Glutamatergic neuron (in vitro differentiated cells): ENCODE measurements at regions not wholly inside any gene's neighbourhood (a gene's known extent, or its start where the extent isn't known, plus 50 kb on each side); places are given as distances from the start of the nearest gene placed in this dataset.

Source experiments
- DNase-seq: peaks from one replicate; pipeline ENCODE4 v3.0.0; 2022
- H3K27ac Mint-ChIP-seq: one replicate; pipeline ENCODE4 v1.8.0; 2020; ENCODE audit warnings: mild to moderate bottlenecking, mixed read lengths, inconsistent platforms; ENCODE audit not compliant: unreplicated experiment
- H3K27me3 Mint-ChIP-seq: one replicate; pipeline ENCODE4 v1.8.0; 2020; ENCODE audit warnings: mild to moderate bottlenecking, moderate library complexity, mixed read lengths, inconsistent platforms; ENCODE audit not compliant: unreplicated experiment
- H3K36me3 Mint-ChIP-seq: one replicate; pipeline ENCODE4 v1.8.0; 2020; ENCODE audit warnings: mild to moderate bottlenecking, mixed read lengths, inconsistent platforms; ENCODE audit not compliant: unreplicated experiment
- H3K4me1 Mint-ChIP-seq: one replicate; pipeline ENCODE4 v1.8.0; 2020; ENCODE audit warnings: mild to moderate bottlenecking, low read depth, mixed read lengths, inconsistent platforms; ENCODE audit not compliant: unreplicated experiment
- H3K4me3 Mint-ChIP-seq: one replicate; pipeline ENCODE4 v1.8.0; 2020; ENCODE audit warnings: mild to moderate bottlenecking, mixed read lengths, inconsistent platforms; ENCODE audit not compliant: unreplicated experiment
- H3K9me3 Mint-ChIP-seq: one replicate; pipeline ENCODE4 v1.8.0; 2020; ENCODE audit warnings: mild to moderate bottlenecking, moderate library complexity, mixed read lengths, inconsistent platforms; ENCODE audit not compliant: unreplicated experiment
- CTCF ChIP-seq: fragments of 200-600 bp; sonication (generic); IDR thresholded peaks from one replicate; pipeline ENCODE4 v1.5.0; 2021; ENCODE audit not compliant: partially characterized antibody, unreplicated experiment

GRCh38 chr2:100743741-100744140 lies 76.2 kb upstream of the NPAS2 start:
- TF ChIP-seq CTCF = no peak
- Mint-ChIP-seq H3K4me1 (peaks cover 5% of the 10 kb centered on the region), H3K27ac (no peak overlapping the region), H3K36me3 (no peaks in the 10 kb centered on the region), H3K27me3 (peaks cover 4% of the 10 kb centered on the region), H3K9me3 (no peaks in the 10 kb centered on the region), H3K4me3 (no peak overlapping the region)
- no peak for DNase-seq

DNA sequence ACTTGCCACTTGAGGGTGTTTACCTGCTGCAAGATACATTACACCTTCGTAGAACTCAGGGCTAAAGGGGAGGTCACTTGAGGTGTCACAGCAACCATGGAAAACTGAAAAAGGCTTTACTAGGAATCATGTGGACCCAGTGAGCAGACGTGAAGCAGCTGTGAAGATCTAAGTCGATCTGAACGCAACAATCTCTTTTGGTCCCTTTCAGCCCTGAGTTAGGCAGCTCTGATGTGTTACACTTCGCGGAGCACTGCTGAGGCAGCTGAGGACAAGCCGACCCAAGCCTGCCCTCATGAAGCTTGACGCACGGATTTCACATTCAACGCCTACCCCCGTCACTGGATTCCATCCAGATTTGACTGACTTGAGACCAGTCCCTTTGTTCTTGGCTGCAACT lies 75.8 kb upstream of the NPAS2 start:
- TF ChIP-seq CTCF = no peak
- Mint-ChIP-seq H3K36me3 (no peaks in the 10 kb centered on the region), H3K27me3 (peaks cover 4% of the 10 kb centered on the region), H3K9me3 (no peaks in the 10 kb centered on the region), H3K4me3 (no peak overlapping the region), H3K4me1 (peaks cover 2% of the 10 kb centered on the region), H3K27ac (no peak overlapping the region)
- no peak for DNase-seq

- no peaks in the 10 kb centered on the region for H3K36me3 Mint-ChIP-seq
- peaks cover 5% of the 10 kb centered on the region for H3K27me3 Mint-ChIP-seq
- H3K4me1 Mint-ChIP-seq = peaks cover 2% of the 10 kb centered on the region
- no peak overlapping the region for H3K27ac Mint-ChIP-seq
- no peak for TF ChIP-seq CTCF
- H3K4me3 Mint-ChIP-seq = no peak overlapping the region
- H3K9me3 Mint-ChIP-seq = no peaks in the 10 kb centered on the region
- DNase-seq = no peak
Measured at GRCh38 chr2:100744589-100744988, 75.3 kb upstream of the NPAS2 start.

- H3K4me1 Mint-ChIP-seq = no peaks in the 10 kb centered on the region
- no peak for TF ChIP-seq CTCF
- DNase-seq = no peak
- H3K9me3 Mint-ChIP-seq = no peaks in the 10 kb centered on the region
- H3K27ac Mint-ChIP-seq = no peak overlapping the region
- no peak overlapping the region for H3K4me3 Mint-ChIP-seq
- H3K27me3 Mint-ChIP-seq = peaks cover 5% of the 10 kb centered on the region
- no peaks in the 10 kb centered on the region for H3K36me3 Mint-ChIP-seq
Measured at GRCh38 chr2:100745604-100746003, 74.3 kb upstream of the NPAS2 start.

GRCh38 chr2:100747551-100747950 lies 72.4 kb upstream of the NPAS2 start:
- Mint-ChIP-seq H3K4me1 (no peaks in the 10 kb centered on the region), H3K36me3 (no peaks in the 10 kb centered on the region), H3K27ac (no peak overlapping the region), H3K4me3 (no peak overlapping the region), H3K9me3 (no peaks in the 10 kb centered on the region), H3K27me3 (peaks cover 5% of the 10 kb centered on the region)
- no peak for DNase-seq
- no peak for TF ChIP-seq CTCF
